ENCODE measurements at regions not wholly inside any gene's neighbourhood (a gene's known extent, or its start where the extent isn't known, plus 50 kb on each side); places are given as distances from the start of the nearest gene placed in this dataset.

DNA sequence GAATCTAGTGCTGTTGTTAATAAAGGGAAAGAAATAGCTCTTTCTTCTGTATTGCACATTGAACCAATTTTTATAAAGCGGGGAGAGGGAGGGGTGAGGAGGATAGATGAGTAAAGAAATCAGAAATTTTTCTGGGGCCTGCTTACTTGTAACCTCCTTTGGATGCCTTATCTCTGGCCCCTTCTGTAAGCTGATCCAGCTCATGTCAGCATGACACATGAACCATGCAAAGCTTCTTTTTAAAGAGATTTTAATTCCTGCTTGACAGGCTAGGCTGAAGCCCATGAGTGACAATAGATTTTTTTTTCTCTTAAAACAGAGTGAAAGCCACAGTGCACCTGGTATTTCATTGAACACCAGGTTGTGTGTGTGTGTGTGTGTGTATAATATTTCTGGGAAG lies 325.3 kb downstream of the PRL start:
- TF ChIP-seq, protein P1, sequence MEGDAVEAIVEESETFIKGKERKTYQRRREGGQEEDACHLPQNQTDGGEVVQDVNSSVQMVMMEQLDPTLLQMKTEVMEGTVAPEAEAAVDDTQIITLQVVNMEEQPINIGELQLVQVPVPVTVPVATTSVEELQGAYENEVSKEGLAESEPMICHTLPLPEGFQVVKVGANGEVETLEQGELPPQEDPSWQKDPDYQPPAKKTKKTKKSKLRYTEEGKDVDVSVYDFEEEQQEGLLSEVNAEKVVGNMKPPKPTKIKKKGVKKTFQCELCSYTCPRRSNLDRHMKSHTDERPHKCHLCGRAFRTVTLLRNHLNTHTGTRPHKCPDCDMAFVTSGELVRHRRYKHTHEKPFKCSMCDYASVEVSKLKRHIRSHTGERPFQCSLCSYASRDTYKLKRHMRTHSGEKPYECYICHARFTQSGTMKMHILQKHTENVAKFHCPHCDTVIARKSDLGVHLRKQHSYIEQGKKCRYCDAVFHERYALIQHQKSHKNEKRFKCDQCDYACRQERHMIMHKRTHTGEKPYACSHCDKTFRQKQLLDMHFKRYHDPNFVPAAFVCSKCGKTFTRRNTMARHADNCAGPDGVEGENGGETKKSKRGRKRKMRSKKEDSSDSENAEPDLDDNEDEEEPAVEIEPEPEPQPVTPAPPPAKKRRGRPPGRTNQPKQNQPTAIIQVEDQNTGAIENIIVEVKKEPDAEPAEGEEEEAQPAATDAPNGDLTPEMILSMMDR (conservative IDR thresholded peaks at IDR 0.05; ENCODE audit: low read depth, low read length): no peak
- TF ChIP-seq FOS (IDR thresholded peaks at IDR 0.05; ENCODE audit: low read depth, low read length): no peak
- no peak for TF ChIP-seq POLR2A (IDR thresholded peaks at IDR 0.05; ENCODE audit: low read depth, low read length)
- no peak for TF ChIP-seq RFX5 (IDR thresholded peaks at IDR 0.05; ENCODE audit: low read depth, low read length)
- TF ChIP-seq MAFK (IDR thresholded peaks at IDR 0.05; ENCODE audit: low read depth, low read length): no peak
- TF ChIP-seq SMC3 (IDR thresholded peaks at IDR 0.05; ENCODE audit: low read depth, low read length): no peak
- no peak for TF ChIP-seq CEBPB (IDR thresholded peaks at IDR 0.05; ENCODE audit: low read depth, low read length)
- TF ChIP-seq, protein P2, sequence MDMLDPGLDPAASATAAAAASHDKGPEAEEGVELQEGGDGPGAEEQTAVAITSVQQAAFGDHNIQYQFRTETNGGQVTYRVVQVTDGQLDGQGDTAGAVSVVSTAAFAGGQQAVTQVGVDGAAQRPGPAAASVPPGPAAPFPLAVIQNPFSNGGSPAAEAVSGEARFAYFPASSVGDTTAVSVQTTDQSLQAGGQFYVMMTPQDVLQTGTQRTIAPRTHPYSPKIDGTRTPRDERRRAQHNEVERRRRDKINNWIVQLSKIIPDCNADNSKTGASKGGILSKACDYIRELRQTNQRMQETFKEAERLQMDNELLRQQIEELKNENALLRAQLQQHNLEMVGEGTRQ (IDR thresholded peaks at IDR 0.05; ENCODE audit: low read depth, low read length): no peak
- TF ChIP-seq, protein P3, sequence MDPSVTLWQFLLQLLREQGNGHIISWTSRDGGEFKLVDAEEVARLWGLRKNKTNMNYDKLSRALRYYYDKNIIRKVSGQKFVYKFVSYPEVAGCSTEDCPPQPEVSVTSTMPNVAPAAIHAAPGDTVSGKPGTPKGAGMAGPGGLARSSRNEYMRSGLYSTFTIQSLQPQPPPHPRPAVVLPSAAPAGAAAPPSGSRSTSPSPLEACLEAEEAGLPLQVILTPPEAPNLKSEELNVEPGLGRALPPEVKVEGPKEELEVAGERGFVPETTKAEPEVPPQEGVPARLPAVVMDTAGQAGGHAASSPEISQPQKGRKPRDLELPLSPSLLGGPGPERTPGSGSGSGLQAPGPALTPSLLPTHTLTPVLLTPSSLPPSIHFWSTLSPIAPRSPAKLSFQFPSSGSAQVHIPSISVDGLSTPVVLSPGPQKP (IDR thresholded peaks at IDR 0.05; ENCODE audit: borderline replicate concordance, low read depth, low read length): no peak
